NCI-H345 treated with DMSO at 0.1 percent for 48 hours (cell line): ENCODE measurements at regions not wholly inside any gene's neighbourhood (a gene's known extent, or its start where the extent isn't known, plus 50 kb on each side); places are given as distances from the start of the nearest gene placed in this dataset.

Experiments
- DNase-seq: peaks from one replicate; lab custom pipeline; 2025; ENCODE audit not compliant: unreplicated experiment; lab: John Stamatoyannopoulos, UW

- no peak for DNase-seq
Observed at GRCh38 chr9:126235336-126236243, 91.0 kb upstream of the MVB12B start.

GRCh38 chr9:126236273-126236672 is 90.4 kb upstream of the MVB12B start:
- no peak for DNase-seq

GRCh38 chr9:126238415-126238814 is 88.2 kb upstream of the MVB12B start:
- no peak for DNase-seq

- DNase-seq: no peak
Observed at GRCh38 chr9:126239515-126239914, 87.1 kb upstream of the MVB12B start.

- no peak for DNase-seq
Observed at GRCh38 chr9:126240835-126241234, 85.8 kb upstream of the MVB12B start.

- DNase-seq: no peak
Observed at GRCh38 chr9:126248680-126249079, 77.9 kb upstream of the MVB12B start.

- DNase-seq: no peak
Observed at GRCh38 chr9:126261584-126262356, 64.9 kb upstream of the MVB12B start.

- no peak for DNase-seq
Observed at GRCh38 chr9:126262738-126263137, 63.9 kb upstream of the MVB12B start.

GRCh38 chr9:126270556-126270955 is 56.1 kb upstream of the MVB12B start:
- no peak for DNase-seq

GRCh38 chr9:126275386-126276001 is 51.1 kb upstream of the MVB12B start:
- DNase-seq: no peak

GRCh38 chr9:126276056-126276728 is 50.4 kb upstream of the MVB12B start:
- no peak for DNase-seq
